ENCODE measurements at regions not wholly inside any gene's neighbourhood (a gene's known extent, or its start where the extent isn't known, plus 50 kb on each side); places are given as distances from the start of the nearest gene placed in this dataset.

DNA sequence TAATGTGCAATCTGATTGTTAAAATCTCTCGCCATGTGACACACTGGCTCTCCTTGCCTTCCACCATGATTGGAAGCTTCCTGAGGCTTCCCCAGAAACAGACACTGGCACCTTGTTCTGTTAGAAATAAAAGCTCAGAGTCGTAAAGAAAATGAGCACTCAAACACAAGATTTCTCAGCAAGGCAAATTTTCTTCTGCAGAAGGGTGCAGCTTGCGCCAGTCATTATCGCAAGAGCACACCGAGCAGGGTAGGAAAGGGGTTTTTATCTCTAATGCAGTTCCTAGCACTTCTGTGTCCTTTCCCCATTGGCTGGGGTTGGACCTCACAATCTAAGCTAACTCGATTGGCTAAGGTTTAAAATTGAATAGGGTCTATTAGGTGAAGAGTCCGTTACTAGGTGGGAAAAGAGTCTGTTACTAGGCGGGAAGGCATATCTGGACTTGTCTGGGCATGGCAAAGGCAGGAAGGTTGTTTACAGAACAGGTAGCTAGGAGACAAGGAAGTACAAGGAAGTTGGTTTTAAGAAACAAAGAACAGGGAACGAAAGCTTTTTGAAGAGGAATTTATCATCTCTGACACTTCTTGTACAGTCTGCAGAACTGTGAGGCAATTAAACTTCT is 62.6 kb upstream of the BICD1 start:
- no peaks in the 10 kb centered on the region for H3K4me1 ChIP-seq (ENCODE audit: control insufficient read depth in 1 of 2, insufficient read depth in 2 of 2, low read length in 2 of 2)
- H3K4me3 ChIP-seq (replicated peaks in 1 of 2; ENCODE audit: low read depth in 1 of 2, low read length in 2 of 2), result no peak overlapping the region
- peaks cover 0 to 6% of the 10 kb centered on the region in 2 experiments; a peak in 1 of 4 replicates for H3K9me3 ChIP-seq (ENCODE audit: control insufficient read depth in 1 of 2, insufficient read depth in 1 of 2, low read depth in 1 of 2, low read length in 2 of 2)
- no peak overlapping the region for H2AFZ ChIP-seq (ENCODE audit: low read depth, low read length, poor library complexity, severe bottlenecking)
- H3K27me3 ChIP-seq (ENCODE audit: insufficient read depth, low read length), result no peaks in the 10 kb centered on the region
- ATAC-seq, result no peak
- ChIA-PET CTCF (no interaction called here), POLR2A (no interaction called here), RAD21 (ENCODE audit: low non-redundant PET in 1 of 2, low total read pairs in 2 of 2, uncharacterized antibody in 2 of 2, unreplicated experiment in 2 of 2) (no interaction called here)
- no TSS peak for BruUV-seq (replicated peaks)
- no peaks in the 10 kb centered on the region for H4K20me1 ChIP-seq (ENCODE audit: insufficient read depth)
- no peak overlapping the region for H3K4me2 ChIP-seq (ENCODE audit: low read length)
- no peaks in the 10 kb centered on the region for H3K36me3 ChIP-seq (ENCODE audit: control insufficient read depth in 1 of 2, insufficient read depth in 2 of 2, low read length in 2 of 2)
- no peaks in the 10 kb centered on the region for H3K79me2 ChIP-seq (ENCODE audit: insufficient read depth, low read length)
- H3K27ac ChIP-seq (ENCODE audit: low read depth, low read length), result no peak overlapping the region
- no peak overlapping the region for H3K9ac ChIP-seq (ENCODE audit: low read length)
- TF ChIP-seq ELF1 (IDR thresholded peaks at IDR 0.05; ENCODE audit: borderline replicate concordance, low read depth), result no peak
- TF ChIP-seq CBX3 (IDR thresholded peaks at IDR 0.05; ENCODE audit: low read depth), result peak; percentile 84
- no peak for DNase-seq (ENCODE audit: low read depth, low spot score)
- H3K9me2 ChIP-seq (ENCODE audit: insufficient read depth), result no peaks in the 10 kb centered on the region
- intact Hi-C loops (cut with micrococcal nuclease), result no loop called here

DNA sequence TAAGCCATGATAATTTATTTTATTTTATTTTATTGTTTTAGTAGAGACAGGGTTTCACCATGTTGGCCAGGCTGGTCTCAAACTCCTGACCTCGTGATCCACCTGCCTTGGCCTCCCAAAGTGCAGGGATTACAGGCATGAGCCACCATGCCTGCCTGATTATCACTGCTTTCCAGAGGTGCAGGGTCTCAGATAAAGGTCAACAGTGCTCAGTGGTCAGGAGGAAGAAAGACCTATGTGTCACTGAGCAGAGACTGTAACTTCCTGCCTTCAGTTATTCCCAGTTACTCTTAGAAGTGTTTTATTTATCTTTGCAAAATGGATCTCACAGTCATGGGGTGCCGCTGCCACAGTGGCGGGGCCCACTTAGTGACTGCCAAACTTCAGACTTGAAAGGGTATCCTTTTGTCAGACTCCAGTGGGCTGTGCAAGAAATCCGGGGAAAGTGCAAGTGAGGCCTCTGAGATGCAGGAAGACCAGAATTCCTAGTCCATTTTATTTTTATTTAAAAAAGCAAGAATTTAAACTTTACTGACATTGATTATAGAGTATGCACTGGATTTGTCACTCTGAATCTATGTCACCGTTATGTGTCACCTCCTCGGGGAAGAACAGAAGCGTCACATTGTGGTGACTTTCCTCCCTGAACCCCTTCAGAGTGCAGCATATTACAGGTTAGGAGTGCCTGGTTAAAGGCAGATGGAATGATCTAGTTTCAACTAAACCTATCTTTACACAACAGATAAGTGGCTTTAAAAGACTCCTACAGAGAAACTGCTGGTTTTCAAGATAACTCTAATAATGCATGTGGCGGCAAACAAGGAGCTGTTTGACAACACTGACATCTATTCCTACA is 59.1 kb upstream of the BICD1 start:
- Histone ChIP-seq H3K27ac (ENCODE audit: low read depth, low read length) (no peak overlapping the region), H3K4me3 (replicated peaks in 1 of 2; ENCODE audit: low read depth in 1 of 2, low read length in 2 of 2) (no peak overlapping the region), H2AFZ (ENCODE audit: low read depth, low read length, poor library complexity, severe bottlenecking) (no peak overlapping the region), H3K9me2 (ENCODE audit: insufficient read depth) (no peaks in the 10 kb centered on the region), H3K36me3 (ENCODE audit: control insufficient read depth in 1 of 2, insufficient read depth in 2 of 2, low read length in 2 of 2) (no peaks in the 10 kb centered on the region), H3K4me1 (ENCODE audit: control insufficient read depth in 1 of 2, insufficient read depth in 2 of 2, low read length in 2 of 2) (peaks cover 0 to 13% of the 10 kb centered on the region in 2 experiments; a peak in 2 of 4 replicates), H3K4me2 (ENCODE audit: low read length) (no peak overlapping the region), H3K27me3 (ENCODE audit: insufficient read depth, low read length) (no peaks in the 10 kb centered on the region), H3K9me3 (ENCODE audit: control insufficient read depth in 1 of 2, insufficient read depth in 1 of 2, low read depth in 1 of 2, low read length in 2 of 2) (peaks cover 0 to 6% of the 10 kb centered on the region in 2 experiments; a peak in 1 of 4 replicates), H3K9ac (ENCODE audit: low read length) (no peak overlapping the region), H3K79me2 (ENCODE audit: insufficient read depth, low read length) (no peaks in the 10 kb centered on the region), H4K20me1 (ENCODE audit: insufficient read depth) (no peaks in the 10 kb centered on the region)
- TF ChIP-seq, protein P1, sequence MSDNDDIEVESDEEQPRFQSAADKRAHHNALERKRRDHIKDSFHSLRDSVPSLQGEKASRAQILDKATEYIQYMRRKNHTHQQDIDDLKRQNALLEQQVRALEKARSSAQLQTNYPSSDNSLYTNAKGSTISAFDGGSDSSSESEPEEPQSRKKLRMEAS (IDR thresholded peaks at IDR 0.05), result no peak
- TF ChIP-seq SP1 (IDR thresholded peaks at IDR 0.05; ENCODE audit: low read depth), result no peak
- TF ChIP-seq ZFX (IDR thresholded peaks at IDR 0.05), result no peak
- TF ChIP-seq, protein P2, sequence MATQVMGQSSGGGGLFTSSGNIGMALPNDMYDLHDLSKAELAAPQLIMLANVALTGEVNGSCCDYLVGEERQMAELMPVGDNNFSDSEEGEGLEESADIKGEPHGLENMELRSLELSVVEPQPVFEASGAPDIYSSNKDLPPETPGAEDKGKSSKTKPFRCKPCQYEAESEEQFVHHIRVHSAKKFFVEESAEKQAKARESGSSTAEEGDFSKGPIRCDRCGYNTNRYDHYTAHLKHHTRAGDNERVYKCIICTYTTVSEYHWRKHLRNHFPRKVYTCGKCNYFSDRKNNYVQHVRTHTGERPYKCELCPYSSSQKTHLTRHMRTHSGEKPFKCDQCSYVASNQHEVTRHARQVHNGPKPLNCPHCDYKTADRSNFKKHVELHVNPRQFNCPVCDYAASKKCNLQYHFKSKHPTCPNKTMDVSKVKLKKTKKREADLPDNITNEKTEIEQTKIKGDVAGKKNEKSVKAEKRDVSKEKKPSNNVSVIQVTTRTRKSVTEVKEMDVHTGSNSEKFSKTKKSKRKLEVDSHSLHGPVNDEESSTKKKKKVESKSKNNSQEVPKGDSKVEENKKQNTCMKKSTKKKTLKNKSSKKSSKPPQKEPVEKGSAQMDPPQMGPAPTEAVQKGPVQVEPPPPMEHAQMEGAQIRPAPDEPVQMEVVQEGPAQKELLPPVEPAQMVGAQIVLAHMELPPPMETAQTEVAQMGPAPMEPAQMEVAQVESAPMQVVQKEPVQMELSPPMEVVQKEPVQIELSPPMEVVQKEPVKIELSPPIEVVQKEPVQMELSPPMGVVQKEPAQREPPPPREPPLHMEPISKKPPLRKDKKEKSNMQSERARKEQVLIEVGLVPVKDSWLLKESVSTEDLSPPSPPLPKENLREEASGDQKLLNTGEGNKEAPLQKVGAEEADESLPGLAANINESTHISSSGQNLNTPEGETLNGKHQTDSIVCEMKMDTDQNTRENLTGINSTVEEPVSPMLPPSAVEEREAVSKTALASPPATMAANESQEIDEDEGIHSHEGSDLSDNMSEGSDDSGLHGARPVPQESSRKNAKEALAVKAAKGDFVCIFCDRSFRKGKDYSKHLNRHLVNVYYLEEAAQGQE (IDR thresholded peaks at IDR 0.05; ENCODE audit: low read depth), result no peak
- TF ChIP-seq POLR2AphosphoS5 (IDR thresholded peaks at IDR 0.05; ENCODE audit: low read depth, low read length), result no peak
- TF ChIP-seq, protein P3, sequence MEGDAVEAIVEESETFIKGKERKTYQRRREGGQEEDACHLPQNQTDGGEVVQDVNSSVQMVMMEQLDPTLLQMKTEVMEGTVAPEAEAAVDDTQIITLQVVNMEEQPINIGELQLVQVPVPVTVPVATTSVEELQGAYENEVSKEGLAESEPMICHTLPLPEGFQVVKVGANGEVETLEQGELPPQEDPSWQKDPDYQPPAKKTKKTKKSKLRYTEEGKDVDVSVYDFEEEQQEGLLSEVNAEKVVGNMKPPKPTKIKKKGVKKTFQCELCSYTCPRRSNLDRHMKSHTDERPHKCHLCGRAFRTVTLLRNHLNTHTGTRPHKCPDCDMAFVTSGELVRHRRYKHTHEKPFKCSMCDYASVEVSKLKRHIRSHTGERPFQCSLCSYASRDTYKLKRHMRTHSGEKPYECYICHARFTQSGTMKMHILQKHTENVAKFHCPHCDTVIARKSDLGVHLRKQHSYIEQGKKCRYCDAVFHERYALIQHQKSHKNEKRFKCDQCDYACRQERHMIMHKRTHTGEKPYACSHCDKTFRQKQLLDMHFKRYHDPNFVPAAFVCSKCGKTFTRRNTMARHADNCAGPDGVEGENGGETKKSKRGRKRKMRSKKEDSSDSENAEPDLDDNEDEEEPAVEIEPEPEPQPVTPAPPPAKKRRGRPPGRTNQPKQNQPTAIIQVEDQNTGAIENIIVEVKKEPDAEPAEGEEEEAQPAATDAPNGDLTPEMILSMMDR (IDR thresholded peaks at IDR 0.05 in 2 of 3, conservative IDR thresholded peaks at IDR 0.05 in 1 of 3; ENCODE audit: borderline replicate concordance in 1 of 3, insufficient read depth in 1 of 3, low read depth in 2 of 3, low read length in 2 of 3), result no peak
- TF ChIP-seq EZH2 (IDR thresholded peaks at IDR 0.05), result no peak
- no peak for TF ChIP-seq TCF7L2 (IDR thresholded peaks at IDR 0.05; ENCODE audit: borderline replicate concordance, extremely low read depth, insufficient read depth, insufficient read length)
- no peak for TF ChIP-seq EZH2phosphoT487 (IDR thresholded peaks at IDR 0.05; ENCODE audit: borderline replicate concordance)
- TF ChIP-seq SIN3A (IDR thresholded peaks at IDR 0.05; ENCODE audit: low read depth), result no peak
- no peak for DNase-seq (ENCODE audit: low read depth, low spot score)
- BruUV-seq (replicated peaks), result no TSS peak
- RAD21 ChIA-PET (ENCODE audit: low non-redundant PET in 1 of 2, low total read pairs in 2 of 2, uncharacterized antibody in 2 of 2, unreplicated experiment in 2 of 2), result no interaction called here
- intact Hi-C loops (cut with micrococcal nuclease), result no loop called here
- POLR2A ChIA-PET, result no interaction called here
- no peak for ATAC-seq
- CTCF ChIA-PET, result no interaction called here
